ENCODE measurements at regions not wholly inside any gene's neighbourhood (a gene's known extent, or its start where the extent isn't known, plus 50 kb on each side); places are given as distances from the start of the nearest gene placed in this dataset.

- TF ChIP-seq EZH2phosphoT487 (IDR thresholded peaks at IDR 0.05; ENCODE audit: insufficient read depth, low read depth) (no peak), EZH2 (IDR thresholded peaks at IDR 0.05; ENCODE audit: insufficient read depth, poor library complexity, severe bottlenecking) (no peak)
These were observed 498.5 kb upstream of the SETBP1 start for GRCh38 chr18:44181951-44182747.
